Dermis microvascular lymphatic vessel endothelial cell (primary cell): ENCODE measurements at regions not wholly inside any gene's neighbourhood (a gene's known extent, or its start where the extent isn't known, plus 50 kb on each side); places are given as distances from the start of the nearest gene placed in this dataset.
A peak's percentile ranks its signal among the peaks of the same experiment; 100 is the strongest.
"Not testable (repeated sequence)": the region's sequence is repeated elsewhere in the genome, so short reads cannot be mapped to it uniquely, and the experiment has no call there.

ENCODE experiments used
- DNase-seq, 2 donors: peaks; one replicate each; pipeline versions ENCODE4 v3.0.0 to v3.0.0-alpha.2; 2010; ENCODE audit warnings: low read depth in 2 of 2

DNA sequence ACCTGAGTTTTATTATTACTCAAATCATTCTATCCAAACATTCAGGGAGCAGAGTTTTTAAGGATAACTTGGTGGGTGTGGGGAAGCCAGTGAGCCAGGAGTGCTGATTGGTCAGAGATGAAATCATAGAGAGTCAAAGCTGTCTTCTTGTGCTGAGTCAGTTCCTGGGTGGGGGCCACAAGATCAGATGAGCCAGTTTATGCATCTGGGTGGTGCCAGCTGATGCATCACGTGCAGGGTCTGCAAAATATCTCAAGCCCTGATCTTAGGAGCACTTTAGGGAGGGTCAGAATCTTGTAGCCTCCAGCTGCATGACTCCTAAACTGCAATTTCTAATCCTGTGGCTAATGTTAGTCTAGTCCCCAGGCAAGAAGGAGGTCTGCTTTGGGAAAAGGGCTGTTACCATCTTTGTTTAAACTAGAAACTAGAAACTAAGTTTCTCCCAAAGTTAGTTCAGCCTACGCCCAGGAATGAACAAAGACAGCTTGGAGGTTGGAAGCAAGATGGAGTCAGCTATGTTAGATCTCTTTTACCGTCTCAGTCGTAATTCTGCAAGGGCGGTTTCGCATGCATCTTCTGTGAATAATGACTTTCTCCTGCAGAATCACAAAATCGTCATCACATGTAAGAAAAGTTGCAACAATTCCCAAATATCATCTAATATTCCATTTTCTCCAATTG lies 97.5 kb downstream of the ZNF664 start:
- not testable (repeated sequence) for DNase-seq

DNA sequence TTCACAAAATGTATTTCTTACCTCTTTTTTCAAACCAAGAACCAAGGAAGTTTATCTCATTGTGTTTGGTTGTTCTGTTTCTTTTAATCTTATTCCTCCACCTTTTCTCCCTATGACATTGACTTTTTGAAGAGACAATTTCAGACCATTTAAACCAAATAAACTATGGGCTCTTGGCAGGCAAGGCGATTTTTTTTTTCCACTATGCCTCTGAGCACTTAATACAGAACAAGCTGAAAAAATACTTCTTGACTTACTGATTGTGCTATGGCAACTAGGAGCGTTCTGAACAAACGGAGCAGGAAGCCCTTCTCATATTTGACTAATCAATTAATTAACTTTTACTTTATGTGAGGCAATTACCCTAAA lies 98.0 kb downstream of the ZNF664 start:
- DNase-seq, result no peak

DNA sequence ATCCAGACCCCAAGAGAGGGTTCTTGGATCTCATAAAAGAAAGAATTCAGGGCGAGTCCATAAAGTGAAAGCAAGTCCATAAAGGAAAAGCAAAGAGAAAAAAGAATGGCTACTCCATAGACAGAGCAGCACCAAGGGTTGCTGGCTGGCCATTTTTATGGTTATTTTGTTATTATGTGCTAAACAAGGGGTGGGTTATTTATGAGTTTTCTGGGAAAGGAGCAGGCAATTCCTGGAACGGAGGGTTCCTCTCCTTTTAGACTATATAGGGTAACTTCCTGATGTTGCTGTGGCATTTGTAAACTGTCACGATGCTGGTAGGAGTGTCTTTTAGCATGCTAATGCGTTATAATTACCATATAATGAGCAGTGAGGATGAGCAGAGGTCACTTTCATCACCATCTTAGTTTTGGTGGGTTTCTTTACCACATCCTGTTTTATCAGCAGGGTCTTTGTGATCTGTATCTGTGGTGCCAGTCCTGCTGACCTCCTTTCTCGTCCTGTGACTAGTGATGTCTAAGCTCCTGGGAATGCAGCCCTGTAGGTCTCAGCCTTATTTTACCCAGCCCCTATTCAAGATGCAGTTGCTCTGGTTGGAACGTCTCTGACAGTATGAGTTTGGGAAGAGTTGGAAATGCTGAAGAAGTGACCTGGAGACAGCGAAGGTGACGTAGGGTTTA lies 100.5 kb downstream of the ZNF664 start:
- DNase-seq, result no peak

- no peak for DNase-seq
These were observed 102.8 kb downstream of the ZNF664 start for GRCh38 chr12:124075841-124076240.

- no peak for DNase-seq
These were observed 104.7 kb downstream of the ZNF664 start for GRCh38 chr12:124077701-124078100.

DNA sequence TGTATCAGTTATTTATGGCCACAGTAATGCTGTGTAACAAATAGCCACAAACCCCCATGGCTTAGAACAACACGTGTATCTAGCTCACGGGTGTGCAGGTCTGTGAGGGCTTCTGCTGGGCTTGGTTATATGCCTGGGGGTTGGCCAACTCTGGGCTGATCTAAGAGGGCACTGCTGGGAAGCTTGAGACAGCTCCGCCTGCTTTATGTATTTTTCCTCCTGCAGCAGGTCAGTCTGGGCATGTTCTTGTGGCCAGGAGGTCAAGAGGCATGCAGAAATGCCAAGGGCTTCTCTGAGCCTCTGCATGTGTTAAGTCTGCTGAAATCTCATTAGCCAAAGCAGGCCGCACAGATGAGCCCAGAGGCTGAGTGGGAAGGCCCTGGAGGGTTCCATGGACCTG lies 105.8 kb downstream of the ZNF664 start:
- no peak for DNase-seq

DNA sequence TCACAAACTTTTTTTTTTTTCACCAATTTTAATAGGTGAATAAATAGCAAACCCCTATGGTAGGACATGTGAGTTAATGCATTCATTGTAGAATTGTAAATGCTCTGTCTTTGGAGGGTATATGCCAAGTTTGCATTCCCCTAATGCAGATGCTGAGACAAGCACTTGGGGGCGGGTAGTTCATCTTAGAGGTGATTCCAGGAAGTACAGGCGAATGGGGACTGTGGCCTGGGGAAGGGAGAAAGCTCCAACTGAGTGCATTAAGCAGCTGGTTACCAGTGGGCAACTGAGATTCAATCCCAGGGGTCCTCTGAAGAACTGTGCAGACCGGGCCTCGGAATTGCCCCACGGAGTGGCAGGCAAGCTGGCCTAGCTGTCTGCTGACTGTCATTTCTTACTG lies 107.6 kb downstream of the ZNF664 start:
- no peak for DNase-seq

DNA sequence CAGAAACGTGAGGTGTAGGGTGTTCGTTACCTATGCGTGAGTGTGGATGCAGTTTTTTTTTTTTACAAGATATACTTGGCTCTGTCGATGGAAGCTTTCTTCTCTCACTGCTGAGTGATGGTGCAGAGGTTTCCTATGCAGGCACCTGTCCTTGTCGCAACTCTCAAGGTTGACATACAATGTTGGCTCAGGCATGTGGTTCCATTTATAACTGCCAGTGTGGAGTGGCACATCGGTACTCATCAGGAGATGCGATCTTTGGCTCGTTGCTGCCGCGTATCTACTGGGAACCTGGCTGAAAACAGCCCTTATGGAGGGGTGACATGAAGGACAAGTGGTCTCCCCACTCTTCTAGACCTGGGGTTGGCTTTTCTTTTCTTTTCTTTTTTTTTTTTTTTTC lies 109.0 kb downstream of the ZNF664 start:
- no peak for DNase-seq

DNA sequence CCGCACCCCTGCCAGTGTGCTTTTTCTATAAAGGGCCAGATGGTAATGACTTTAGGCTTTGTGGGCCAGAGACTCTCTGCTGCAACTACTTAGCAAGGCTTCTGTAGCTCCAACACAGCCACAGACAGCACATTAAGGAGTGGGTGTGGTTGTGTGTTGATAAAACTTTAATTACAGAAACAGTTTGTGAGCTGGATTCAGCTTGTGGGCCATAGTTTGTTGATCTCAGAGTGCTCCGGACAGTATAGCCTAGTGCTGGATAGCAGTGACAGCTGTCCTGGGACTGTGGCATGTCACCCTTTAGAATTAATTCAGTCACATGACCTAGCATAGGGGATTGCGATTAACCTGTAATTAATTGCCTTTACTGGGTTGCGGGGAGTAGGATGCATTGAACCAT lies 109.7 kb downstream of the ZNF664 start:
- no peak for DNase-seq

DNA sequence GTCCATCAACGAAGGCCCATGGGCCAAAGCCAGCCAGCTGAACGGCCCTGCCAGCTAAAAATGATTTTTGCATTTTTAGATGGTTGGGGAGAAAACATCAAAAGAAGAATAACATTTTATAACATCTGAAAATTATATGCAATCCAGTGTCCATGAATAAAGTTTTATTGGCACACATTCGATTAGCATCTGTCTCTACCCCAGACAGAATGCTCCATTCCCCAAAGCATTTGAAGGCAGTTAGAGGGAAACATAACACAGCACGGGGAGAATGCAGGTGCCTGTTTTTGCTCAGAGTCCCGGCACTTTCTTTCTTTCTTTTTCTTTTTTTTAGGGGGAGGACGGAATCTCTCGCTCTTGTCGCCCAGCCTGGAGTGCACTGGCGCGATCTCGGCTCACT lies 110.7 kb downstream of the ZNF664 start:
- DNase-seq, result no peak

DNA sequence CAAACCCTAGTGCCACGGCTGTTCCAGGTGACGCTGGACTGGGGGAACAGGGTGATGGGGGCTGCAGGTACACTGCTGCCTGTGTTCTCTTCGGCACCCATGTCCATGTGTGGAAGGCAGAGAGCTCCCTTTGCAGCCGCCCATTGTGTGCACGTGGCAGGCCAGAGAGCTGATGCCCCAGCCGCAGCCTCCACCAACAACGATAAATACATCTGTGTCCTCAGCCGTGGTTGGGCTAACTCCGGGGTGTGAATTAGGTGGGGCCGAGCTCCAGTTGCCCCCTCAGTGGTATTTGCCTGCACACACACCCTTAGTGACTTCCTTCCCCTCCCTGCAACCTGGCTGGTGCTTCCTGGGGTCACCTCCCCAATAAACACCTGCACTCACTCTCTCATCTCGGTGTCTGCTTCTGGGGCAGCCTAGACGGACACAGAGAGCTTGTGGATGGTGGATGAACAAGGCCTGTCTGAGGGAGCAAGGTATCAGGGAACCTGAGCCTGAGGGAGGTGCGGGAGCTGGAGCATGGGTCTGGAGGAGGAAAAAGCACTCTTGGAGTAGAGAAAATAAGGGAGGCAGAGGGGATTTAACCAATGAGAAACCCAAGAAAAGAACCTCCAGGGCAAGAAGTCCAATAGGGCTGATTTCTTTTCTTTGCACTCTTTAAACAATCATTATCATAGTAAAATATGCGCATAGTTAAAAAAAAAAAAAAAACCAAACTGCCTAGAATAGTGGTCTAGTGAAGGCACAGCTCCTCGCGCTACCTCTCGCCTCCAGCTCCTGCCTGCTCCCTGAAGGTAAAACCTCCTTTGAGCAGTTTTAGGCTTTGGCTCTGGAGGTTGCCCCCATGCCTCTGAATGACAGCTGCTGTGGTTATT lies 112.6 kb downstream of the ZNF664 start:
- no peak for DNase-seq

- no peak for DNase-seq
These were observed 113.4 kb downstream of the ZNF664 start for GRCh38 chr12:124086299-124086898.

DNA sequence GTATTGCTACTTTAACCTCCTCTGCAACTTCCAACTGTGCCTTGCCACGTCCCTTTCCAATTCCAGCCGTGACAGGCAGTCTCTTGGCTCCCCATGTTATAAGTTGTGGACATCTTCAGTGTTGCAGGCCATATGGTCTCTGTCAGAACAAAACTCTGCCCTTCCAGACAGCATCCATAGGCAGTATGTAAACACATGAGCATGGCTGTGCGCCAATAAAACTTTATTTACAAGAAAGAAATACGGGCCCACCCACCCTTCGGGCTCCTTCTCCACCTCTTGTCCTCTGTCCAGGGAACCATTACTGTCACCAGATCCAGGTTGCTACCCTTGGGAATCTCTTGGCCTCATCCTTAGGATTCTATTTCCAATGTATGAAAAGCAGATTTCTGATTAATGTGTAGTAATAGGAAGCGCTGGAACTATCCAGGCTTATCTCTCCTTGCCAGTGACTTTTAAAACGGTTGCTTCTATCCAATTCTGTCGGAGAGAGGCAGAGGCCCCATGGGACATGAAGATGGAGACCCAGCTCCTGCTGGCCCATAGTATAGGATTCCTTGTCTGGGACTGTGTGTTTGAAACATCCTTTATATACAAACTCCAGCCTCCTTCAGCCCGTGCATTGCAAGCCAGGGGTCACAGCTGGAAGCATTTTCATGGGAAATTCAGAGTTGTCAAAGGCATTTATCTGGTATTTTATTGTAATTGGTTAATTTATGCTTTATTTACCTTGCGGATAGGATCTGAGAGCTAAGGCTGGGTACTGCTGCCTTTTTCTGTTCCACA lies 114.4 kb downstream of the ZNF664 start:
- DNase-seq, result no peak

- DNase-seq, result no peak
These were observed 115.3 kb downstream of the ZNF664 start for GRCh38 chr12:124088217-124088907.

- DNase-seq, result not testable (repeated sequence)
These were observed 116.3 kb downstream of the ZNF664 start for GRCh38 chr12:124089181-124089914.

DNA sequence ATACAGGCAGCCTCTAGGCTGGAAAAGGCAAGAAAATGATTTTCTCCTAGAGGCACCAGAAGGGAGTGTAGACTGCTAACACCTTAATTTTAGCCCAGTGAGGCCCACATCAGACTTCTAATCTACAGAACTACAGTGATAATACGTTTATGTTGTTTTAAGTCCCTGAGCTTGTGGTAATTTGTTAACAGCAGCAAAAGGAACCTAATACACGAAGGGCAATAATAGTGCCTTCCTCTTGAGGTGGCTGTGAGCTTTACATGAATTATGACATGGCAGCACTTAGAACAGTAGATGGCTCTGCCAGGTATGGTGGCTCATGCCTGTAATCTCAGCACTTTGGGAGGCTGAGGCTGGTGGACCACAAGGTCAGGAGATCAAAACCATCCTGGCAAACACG lies 118.8 kb downstream of the ZNF664 start:
- no peak for DNase-seq

DNA sequence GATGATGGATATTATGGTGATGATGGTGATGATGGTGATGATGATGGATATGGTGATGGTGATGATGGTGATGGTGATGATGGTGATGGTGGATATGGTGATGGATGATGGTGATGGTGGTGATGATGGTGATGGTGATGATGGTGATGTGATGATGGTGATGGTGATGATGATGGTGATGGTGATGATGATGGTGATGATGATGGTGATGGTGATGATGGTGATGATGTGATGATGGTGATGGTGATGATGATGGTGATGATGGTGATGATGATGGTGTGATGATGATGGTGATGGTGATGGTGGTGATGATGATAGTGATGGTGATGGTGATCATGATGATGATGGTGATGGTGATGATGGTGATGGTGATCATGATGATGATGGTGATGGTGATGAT lies 119.5 kb downstream of the ZNF664 start:
- DNase-seq, result not testable (repeated sequence)

DNA sequence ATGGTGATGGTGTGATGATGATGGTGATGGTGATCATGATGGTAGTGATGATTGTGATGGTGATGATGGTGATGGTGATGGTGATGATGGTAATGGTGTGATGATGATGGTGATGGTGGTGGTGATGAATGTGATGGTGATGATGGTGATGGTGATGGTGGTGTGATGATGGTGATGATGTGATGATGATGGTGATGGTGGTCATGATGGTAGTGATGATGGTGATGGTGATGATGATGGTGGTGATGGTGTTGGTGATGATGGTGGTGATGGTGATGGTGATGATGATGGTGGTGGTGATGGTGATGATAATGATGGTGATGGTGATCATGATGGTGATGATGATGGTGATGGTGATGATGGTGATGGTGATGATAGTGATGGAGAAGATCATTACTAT lies 120.3 kb downstream of the ZNF664 start:
- DNase-seq, result no peak

DNA sequence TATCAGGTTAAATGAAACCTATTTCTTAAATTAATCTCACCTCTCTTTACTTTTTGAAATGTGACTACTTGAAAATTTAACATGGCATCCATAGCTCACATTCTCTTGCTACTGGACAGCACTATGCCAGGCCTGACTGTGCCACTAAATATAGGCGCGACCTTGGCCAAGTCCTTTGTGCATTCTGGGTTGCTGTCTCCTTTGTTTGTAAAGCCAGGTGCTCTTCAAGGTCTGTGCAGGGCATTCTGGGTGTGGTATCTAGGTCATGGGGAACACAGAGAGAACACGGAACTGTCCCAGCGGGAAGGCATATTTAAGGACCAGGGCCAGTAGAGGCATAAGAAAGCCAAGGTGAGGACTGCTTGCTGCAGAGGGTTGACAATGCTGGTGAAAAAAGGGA lies 121.2 kb downstream of the ZNF664 start:
- DNase-seq, result no peak

DNA sequence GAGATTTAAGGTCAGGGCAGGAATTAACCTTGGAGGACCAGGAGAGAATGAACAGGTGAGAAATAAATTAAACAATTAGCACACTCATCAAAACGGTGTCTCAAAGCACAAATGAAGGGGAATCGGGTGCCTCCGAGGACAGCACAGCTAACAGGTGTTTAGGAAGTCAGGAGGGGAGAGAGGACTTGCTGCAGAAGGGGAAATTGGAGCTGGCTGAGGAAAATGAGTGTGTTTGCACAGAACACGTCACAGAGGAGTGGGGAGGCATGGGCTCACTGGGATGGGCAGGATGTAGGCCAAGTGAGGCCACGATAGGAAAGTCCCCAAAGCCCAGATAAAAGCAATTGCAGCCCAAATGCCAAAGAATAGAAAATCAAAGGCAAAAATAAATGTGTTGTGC lies 121.7 kb downstream of the ZNF664 start:
- peak in 1 of 2 donors; percentile 12 for DNase-seq
